Colonic mucosa (tissue), 4 donors: ENCODE measurements at regions not wholly inside any gene's neighbourhood (a gene's known extent, or its start where the extent isn't known, plus 50 kb on each side); places are given as distances from the start of the nearest gene placed in this dataset.
"Not testable (repeated sequence)": the region's sequence is repeated elsewhere in the genome, so short reads cannot be mapped to it uniquely, and the experiment has no call there.

Experiments
- DNase-seq: peaks from one replicate; pipeline ENCODE4 v3.0.0-alpha.2; 2020
- H3K27ac ChIP-seq: fragments of 200-600 bp; one replicate; pipeline ENCODE4 v1.8.0; 2021
- H3K27me3 ChIP-seq: fragments of 200-600 bp; one replicate; pipeline ENCODE4 v1.8.0; 2021
- H3K36me3 ChIP-seq: fragments of 200-600 bp; one replicate; pipeline ENCODE4 v1.8.0; 2021
- H3K4me1 ChIP-seq: fragments of 200-600 bp; one replicate; pipeline ENCODE4 v1.8.0; 2021; ENCODE audit warnings: mild to moderate bottlenecking
- H3K4me3 ChIP-seq: fragments of 200-600 bp; one replicate; pipeline ENCODE4 v1.8.0; 2021
- H3K9ac ChIP-seq, 2 donors: one replicate each; pipeline ENCODE4 v1.7.0; 2013; ENCODE audit warnings: control low read depth in 2 of 2, low read depth in 2 of 2, low read length in 2 of 2
- H3K9me3 ChIP-seq: fragments of 200-600 bp; one replicate; pipeline ENCODE4 v1.8.0; 2021
- CTCF ChIP-seq: fragments of 200-600 bp; IDR thresholded peaks from one replicate; pipeline ENCODE4 v1.8.0; 2022; ENCODE audit warnings: antibody characterized with exemption, mild to moderate bottlenecking
- intact Hi-C: fragments of 100-400 bp; cut with DNase I; formaldehyde crosslinking; loops from one replicate; pipeline ENCODE4 v1.14.1; 2022
- donor health status: healthy.
- donor health status: DM: no; HTN: no; CAD: no.
- donor health status: DM: no; HTN: no; CAD: no.

- H3K27ac ChIP-seq: no peak overlapping the region
- intact Hi-C loops: no loop called here
- no peaks in the 10 kb centered on the region for H3K36me3 ChIP-seq
- no peak overlapping the region for H3K4me3 ChIP-seq
- H3K4me1 ChIP-seq: no peaks in the 10 kb centered on the region
- no peak for DNase-seq
- no peaks in the 10 kb centered on the region for H3K9me3 ChIP-seq
- H3K9ac ChIP-seq: no peak overlapping the region
- no peaks in the 10 kb centered on the region for H3K27me3 ChIP-seq
- no peak for TF ChIP-seq CTCF
These were observed 131.5 kb upstream of the F13A1 start for GRCh38 chr6:6452002-6452401.

GRCh38 chr6:6453186-6453585 is 132.7 kb upstream of the F13A1 start:
- H3K9me3 ChIP-seq: no peaks in the 10 kb centered on the region
- H3K27ac ChIP-seq: no peak overlapping the region
- TF ChIP-seq CTCF: no peak
- no peak overlapping the region for H3K9ac ChIP-seq
- no peak overlapping the region for H3K4me3 ChIP-seq
- H3K36me3 ChIP-seq: no peaks in the 10 kb centered on the region
- H3K4me1 ChIP-seq: no peaks in the 10 kb centered on the region
- H3K27me3 ChIP-seq: no peaks in the 10 kb centered on the region
- no peak for DNase-seq
- intact Hi-C loops: no loop called here

- Histone ChIP-seq H3K4me1 (no peaks in the 10 kb centered on the region), H3K27me3 (no peaks in the 10 kb centered on the region), H3K4me3 (no peak overlapping the region), H3K9ac (no peak overlapping the region), H3K9me3 (no peaks in the 10 kb centered on the region), H3K36me3 (no peaks in the 10 kb centered on the region), H3K27ac (no peak overlapping the region)
- TF ChIP-seq CTCF: no peak
- DNase-seq: no peak
- intact Hi-C loops: no loop called here
These were observed 133.2 kb upstream of the LY86 start for GRCh38 chr6:6455272-6455671.

GRCh38 chr6:6458172-6458571 is 130.3 kb upstream of the LY86 start:
- no peaks in the 10 kb centered on the region for H3K36me3 ChIP-seq
- no peak for TF ChIP-seq CTCF
- no peak overlapping the region for H3K4me3 ChIP-seq
- intact Hi-C loops: no loop called here
- no peaks in the 10 kb centered on the region for H3K27me3 ChIP-seq
- H3K27ac ChIP-seq: no peak overlapping the region
- no peaks in the 10 kb centered on the region for H3K9me3 ChIP-seq
- no peak for DNase-seq
- no peaks in the 10 kb centered on the region for H3K4me1 ChIP-seq
- H3K9ac ChIP-seq: no peak overlapping the region

- H3K4me1 ChIP-seq, H3K9ac ChIP-seq, intact Hi-C loops, DNase-seq, H3K9me3 ChIP-seq, H3K36me3 ChIP-seq, H3K27ac ChIP-seq, H3K27me3 ChIP-seq, H3K4me3 ChIP-seq: not testable (repeated sequence)
These were observed 128.6 kb upstream of the LY86 start for GRCh38 chr6:6459963-6460362.

- Histone ChIP-seq H3K4me1 (no peaks in the 10 kb centered on the region), H3K27ac (no peak overlapping the region), H3K36me3 (no peaks in the 10 kb centered on the region), H3K9ac (no peak overlapping the region), H3K27me3 (no peaks in the 10 kb centered on the region), H3K4me3 (no peak overlapping the region), H3K9me3 (no peaks in the 10 kb centered on the region)
- no peak for TF ChIP-seq CTCF
- intact Hi-C loops: no loop called here
- DNase-seq: no peak
These were observed 128.1 kb upstream of the LY86 start for GRCh38 chr6:6460416-6460815.
